ENCODE measurements at regions not wholly inside any gene's neighbourhood (a gene's known extent, or its start where the extent isn't known, plus 50 kb on each side); places are given as distances from the start of the nearest gene placed in this dataset.

DNA sequence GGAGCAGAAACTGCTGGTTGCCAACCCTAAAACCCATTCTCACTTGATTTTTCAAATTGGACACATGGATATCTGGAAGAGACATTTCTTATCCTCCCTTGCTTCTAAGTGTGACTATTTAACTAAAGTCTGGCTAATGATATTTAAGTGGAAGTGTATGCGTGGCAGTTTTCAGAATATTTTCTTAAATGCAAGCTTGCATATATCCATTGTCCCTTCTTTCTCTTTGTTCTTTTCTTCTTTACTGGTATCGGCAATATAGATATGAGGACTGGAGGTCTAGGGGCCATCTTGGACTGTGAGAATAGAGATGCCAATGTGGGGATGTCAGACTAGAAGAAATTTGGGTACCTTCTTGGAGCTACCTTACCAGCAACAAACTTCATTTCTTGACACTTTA is 364.3 kb upstream of the DPH6 start:
- TF ChIP-seq POLR2A (IDR thresholded peaks at IDR 0.05; ENCODE audit: low read length): no peak
- no peak for TF ChIP-seq CTCF (IDR thresholded peaks at IDR 0.05)
- TF ChIP-seq ELK1 (IDR thresholded peaks at IDR 0.05; ENCODE audit: low read depth, low read length): no peak
- TF ChIP-seq MYC (IDR thresholded peaks at IDR 0.05; ENCODE audit: borderline replicate concordance, low read length): no peak
- no peak for TF ChIP-seq CBX2 (IDR thresholded peaks at IDR 0.05; ENCODE audit: borderline replicate concordance, low read depth)
- no peak for TF ChIP-seq CEBPB (IDR thresholded peaks at IDR 0.05)
- no peak for TF ChIP-seq ZNF302 (CRISPR knock-in tag; IDR thresholded peaks at IDR 0.05)
